ENCODE measurements at regions not wholly inside any gene's neighbourhood (a gene's known extent, or its start where the extent isn't known, plus 50 kb on each side); places are given as distances from the start of the nearest gene placed in this dataset.
"Not testable (repeated sequence)": the region's sequence is repeated elsewhere in the genome, so short reads cannot be mapped to it uniquely, and the experiment has no call there.

GRCh38 chr2:21892140-21892539, 768.4 kb downstream of the TDRD15 start:
- no peak overlapping the region for H3K27ac ChIP-seq (ENCODE audit: low read depth, low read length)
- no peak overlapping the region for H3K4me3 ChIP-seq (ENCODE audit: low read depth, low read length)
- H3K4me1 ChIP-seq (ENCODE audit: control insufficient read depth, insufficient read depth, low read length), result no peaks in the 10 kb centered on the region
- no peak overlapping the region for H3K9ac ChIP-seq (ENCODE audit: low read length)
- H3K36me3 ChIP-seq (ENCODE audit: control insufficient read depth, insufficient read depth, low read length), result no peaks in the 10 kb centered on the region
- H3K27me3 ChIP-seq (ENCODE audit: control insufficient read depth, insufficient read depth, low read length), result no peaks in the 10 kb centered on the region
- H3K9me3 ChIP-seq (ENCODE audit: control insufficient read depth, insufficient read depth, low read depth, low read length), result no peaks in the 10 kb centered on the region

GRCh38 chr2:21895200-21895599, 771.4 kb downstream of the TDRD15 start:
- Histone ChIP-seq H3K9ac (ENCODE audit: low read length) (no peak overlapping the region), H3K4me1 (ENCODE audit: control insufficient read depth, insufficient read depth, low read length) (no peaks in the 10 kb centered on the region), H3K27me3 (ENCODE audit: control insufficient read depth, insufficient read depth, low read length) (no peaks in the 10 kb centered on the region)

GRCh38 chr2:21908712-21909380, 785.1 kb downstream of the TDRD15 start:
- not testable (repeated sequence) for H3K36me3 ChIP-seq (ENCODE audit: control insufficient read depth, insufficient read depth, low read length); H3K9me3 ChIP-seq (ENCODE audit: control insufficient read depth, insufficient read depth, low read depth, low read length); H3K4me3 ChIP-seq (ENCODE audit: low read depth, low read length); H3K9ac ChIP-seq (ENCODE audit: low read length); H3K27ac ChIP-seq (ENCODE audit: low read depth, low read length); H3K4me1 ChIP-seq (ENCODE audit: control insufficient read depth, insufficient read depth, low read length); H3K27me3 ChIP-seq (ENCODE audit: control insufficient read depth, insufficient read depth, low read length)

More at GRCh38 chr2:21895200-21895599, 771.4 kb downstream of the TDRD15 start:
- H3K36me3 ChIP-seq (ENCODE audit: control insufficient read depth, insufficient read depth, low read length), result no peaks in the 10 kb centered on the region
- no peaks in the 10 kb centered on the region for H3K9me3 ChIP-seq (ENCODE audit: control insufficient read depth, insufficient read depth, low read depth, low read length)
- no peak overlapping the region for H3K4me3 ChIP-seq (ENCODE audit: low read depth, low read length)
- H3K27ac ChIP-seq (ENCODE audit: low read depth, low read length), result no peak overlapping the region

GRCh38 chr2:21910832-21911507, 787.2 kb downstream of the TDRD15 start:
- no peaks in the 10 kb centered on the region for H3K27me3 ChIP-seq (ENCODE audit: control insufficient read depth, insufficient read depth, low read length)
- H3K36me3 ChIP-seq (ENCODE audit: control insufficient read depth, insufficient read depth, low read length), result no peaks in the 10 kb centered on the region
- H3K9ac ChIP-seq (ENCODE audit: low read length), result no peak overlapping the region
- H3K4me3 ChIP-seq (ENCODE audit: low read depth, low read length), result no peak overlapping the region
- no peaks in the 10 kb centered on the region for H3K4me1 ChIP-seq (ENCODE audit: control insufficient read depth, insufficient read depth, low read length)
- no peaks in the 10 kb centered on the region for H3K9me3 ChIP-seq (ENCODE audit: control insufficient read depth, insufficient read depth, low read depth, low read length)
- H3K27ac ChIP-seq (ENCODE audit: low read depth, low read length), result no peak overlapping the region

- no peak overlapping the region for H3K4me3 ChIP-seq (ENCODE audit: low read depth, low read length)
- no peaks in the 10 kb centered on the region for H3K9me3 ChIP-seq (ENCODE audit: control insufficient read depth, insufficient read depth, low read depth, low read length)
- H3K9ac ChIP-seq (ENCODE audit: low read length), result no peak overlapping the region
- no peaks in the 10 kb centered on the region for H3K27me3 ChIP-seq (ENCODE audit: control insufficient read depth, insufficient read depth, low read length)
- H3K36me3 ChIP-seq (ENCODE audit: control insufficient read depth, insufficient read depth, low read length), result no peaks in the 10 kb centered on the region
- H3K4me1 ChIP-seq (ENCODE audit: control insufficient read depth, insufficient read depth, low read length), result no peaks in the 10 kb centered on the region
- no peak overlapping the region for H3K27ac ChIP-seq (ENCODE audit: low read depth, low read length)
Measured at GRCh38 chr2:21912405-21912804, 788.6 kb downstream of the TDRD15 start.

GRCh38 chr2:21915201-21915600, 791.4 kb downstream of the TDRD15 start:
- H3K9ac ChIP-seq (ENCODE audit: low read length), result no peak overlapping the region
- no peaks in the 10 kb centered on the region for H3K4me1 ChIP-seq (ENCODE audit: control insufficient read depth, insufficient read depth, low read length)
- no peak overlapping the region for H3K27ac ChIP-seq (ENCODE audit: low read depth, low read length)
- no peaks in the 10 kb centered on the region for H3K9me3 ChIP-seq (ENCODE audit: control insufficient read depth, insufficient read depth, low read depth, low read length)
- H3K27me3 ChIP-seq (ENCODE audit: control insufficient read depth, insufficient read depth, low read length), result no peaks in the 10 kb centered on the region
- H3K4me3 ChIP-seq (ENCODE audit: low read depth, low read length), result no peak overlapping the region
- H3K36me3 ChIP-seq (ENCODE audit: control insufficient read depth, insufficient read depth, low read length), result no peaks in the 10 kb centered on the region

GRCh38 chr2:21916934-21917522, 793.3 kb downstream of the TDRD15 start:
- Histone ChIP-seq H3K9ac (ENCODE audit: low read length) (no peak overlapping the region), H3K4me1 (ENCODE audit: control insufficient read depth, insufficient read depth, low read length) (no peaks in the 10 kb centered on the region), H3K27me3 (ENCODE audit: control insufficient read depth, insufficient read depth, low read length) (no peaks in the 10 kb centered on the region), H3K36me3 (ENCODE audit: control insufficient read depth, insufficient read depth, low read length) (no peaks in the 10 kb centered on the region), H3K9me3 (ENCODE audit: control insufficient read depth, insufficient read depth, low read depth, low read length) (no peaks in the 10 kb centered on the region), H3K27ac (ENCODE audit: low read depth, low read length) (no peak overlapping the region), H3K4me3 (ENCODE audit: low read depth, low read length) (no peak overlapping the region)

GRCh38 chr2:21920721-21921120, 797.0 kb downstream of the TDRD15 start:
- Histone ChIP-seq H3K4me3 (ENCODE audit: low read depth, low read length) (no peak overlapping the region), H3K4me1 (ENCODE audit: control insufficient read depth, insufficient read depth, low read length) (no peaks in the 10 kb centered on the region), H3K27me3 (ENCODE audit: control insufficient read depth, insufficient read depth, low read length) (no peaks in the 10 kb centered on the region), H3K9ac (ENCODE audit: low read length) (no peak overlapping the region), H3K9me3 (ENCODE audit: control insufficient read depth, insufficient read depth, low read depth, low read length) (peaks cover 4% of the 10 kb centered on the region; the same call in 1 of the 2 replicates), H3K27ac (ENCODE audit: low read depth, low read length) (no peak overlapping the region), H3K36me3 (ENCODE audit: control insufficient read depth, insufficient read depth, low read length) (no peaks in the 10 kb centered on the region)

GRCh38 chr2:21924640-21925285, 801.0 kb downstream of the TDRD15 start:
- H3K9ac ChIP-seq (ENCODE audit: low read length), result no peak overlapping the region
- no peaks in the 10 kb centered on the region for H3K4me1 ChIP-seq (ENCODE audit: control insufficient read depth, insufficient read depth, low read length)
- H3K36me3 ChIP-seq (ENCODE audit: control insufficient read depth, insufficient read depth, low read length), result no peaks in the 10 kb centered on the region
- H3K27me3 ChIP-seq (ENCODE audit: control insufficient read depth, insufficient read depth, low read length), result no peaks in the 10 kb centered on the region
- no peak overlapping the region for H3K4me3 ChIP-seq (ENCODE audit: low read depth, low read length)
- H3K27ac ChIP-seq (ENCODE audit: low read depth, low read length), result no peak overlapping the region
- peaks cover 11% of the 10 kb centered on the region; the same call in 1 of the 2 replicates for H3K9me3 ChIP-seq (ENCODE audit: control insufficient read depth, insufficient read depth, low read depth, low read length)

GRCh38 chr2:21928292-21928691, 804.5 kb downstream of the TDRD15 start:
- Histone ChIP-seq H3K4me1 (ENCODE audit: control insufficient read depth, insufficient read depth, low read length) (no peaks in the 10 kb centered on the region), H3K4me3 (ENCODE audit: low read depth, low read length) (no peak overlapping the region), H3K36me3 (ENCODE audit: control insufficient read depth, insufficient read depth, low read length) (no peaks in the 10 kb centered on the region), H3K27me3 (ENCODE audit: control insufficient read depth, insufficient read depth, low read length) (no peaks in the 10 kb centered on the region), H3K9me3 (ENCODE audit: control insufficient read depth, insufficient read depth, low read depth, low read length) (peaks cover 11% of the 10 kb centered on the region; the same call in 1 of the 2 replicates), H3K27ac (ENCODE audit: low read depth, low read length) (no peak overlapping the region), H3K9ac (ENCODE audit: low read length) (no peak overlapping the region)

GRCh38 chr2:21930226-21930625, 806.5 kb downstream of the TDRD15 start:
- Histone ChIP-seq H3K9me3 (ENCODE audit: control insufficient read depth, insufficient read depth, low read depth, low read length) (peaks cover 7% of the 10 kb centered on the region; the same call in 1 of the 2 replicates), H3K4me1 (ENCODE audit: control insufficient read depth, insufficient read depth, low read length) (no peaks in the 10 kb centered on the region), H3K27ac (ENCODE audit: low read depth, low read length) (no peak overlapping the region), H3K4me3 (ENCODE audit: low read depth, low read length) (no peak overlapping the region), H3K36me3 (ENCODE audit: control insufficient read depth, insufficient read depth, low read length) (no peaks in the 10 kb centered on the region), H3K27me3 (ENCODE audit: control insufficient read depth, insufficient read depth, low read length) (no peaks in the 10 kb centered on the region), H3K9ac (ENCODE audit: low read length) (no peak overlapping the region)

Measured in HUES6 (cell line).